H9 (cell line): ENCODE measurements at regions not wholly inside any gene's neighbourhood (a gene's known extent, or its start where the extent isn't known, plus 50 kb on each side); places are given as distances from the start of the nearest gene placed in this dataset.

ENCODE experiments used
- DNase-seq: peaks from one replicate; pipeline ENCODE4 v3.0.0-alpha.2; 2017
- H2AFZ ChIP-seq: one replicate; pipeline ENCODE4 v1.6.1; 2013; ENCODE audit warnings: mild to moderate bottlenecking, low read length, control low read depth, moderate library complexity
- H2AK5ac ChIP-seq: 2 replicates; pipeline ENCODE4 v1.6.1; 2013; ENCODE audit warnings: low read length, control low read depth, mixed read lengths; ENCODE audit not compliant: insufficient read length
- H2BK120ac ChIP-seq: one replicate; pipeline ENCODE4 v1.6.1; 2013; ENCODE audit warnings: low read depth, mild to moderate bottlenecking, low read length, control low read depth, inconsistent platforms; ENCODE audit not compliant: poor library complexity, severe bottlenecking
- H2BK12ac ChIP-seq: 2 replicates; pipeline ENCODE4 v1.6.1; 2013; ENCODE audit warnings: low read length, control low read depth, mixed read lengths, low read depth; ENCODE audit not compliant: insufficient read length
- H2BK15ac ChIP-seq: 2 replicates; pipeline ENCODE4 v1.6.1; 2013; ENCODE audit warnings: low read depth, low read length, control low read depth
- H2BK20ac ChIP-seq: one replicate; pipeline ENCODE4 v1.6.1; 2013; ENCODE audit warnings: low read depth, mild to moderate bottlenecking, low read length, control low read depth, inconsistent platforms; ENCODE audit not compliant: poor library complexity, severe bottlenecking
- H2BK5ac ChIP-seq: 2 replicates; pipeline ENCODE4 v1.6.1; 2013; ENCODE audit warnings: low read length, control low read depth, mixed read lengths; ENCODE audit not compliant: insufficient read length
- H3K14ac ChIP-seq: 2 replicates; pipeline ENCODE4 v1.6.1; 2013; ENCODE audit warnings: low read length, control low read depth; ENCODE audit not compliant: insufficient read depth
- H3K18ac ChIP-seq: 2 replicates; pipeline ENCODE4 v1.6.1; 2013; ENCODE audit warnings: low read depth, mild to moderate bottlenecking, mixed read lengths, low read length, control low read depth; ENCODE audit not compliant: insufficient read length
- H3K23ac ChIP-seq: 2 replicates; pipeline ENCODE4 v1.6.1; 2013; ENCODE audit warnings: low read length, control low read depth, mixed read lengths, low read depth; ENCODE audit not compliant: insufficient read length
- H3K23me2 ChIP-seq: 2 replicates; pipeline ENCODE4 v1.6.1; 2013; ENCODE audit warnings: low read depth, mild to moderate bottlenecking, mixed read lengths, low read length, control low read depth; ENCODE audit not compliant: insufficient read length, poor library complexity, severe bottlenecking
- H3K27ac ChIP-seq: 2 replicates; pipeline ENCODE4 v1.5.1; 2013; ENCODE audit warnings: low read length, control low read depth, mixed read lengths, low read depth; ENCODE audit not compliant: insufficient read length
- H3K27me3 ChIP-seq: 2 replicates; pipeline ENCODE4 v1.6.1; 2013; ENCODE audit warnings: low read length, control low read depth, inconsistent platforms; ENCODE audit not compliant: insufficient read depth
- H3K4ac ChIP-seq: 2 replicates; pipeline ENCODE4 v1.6.1; 2013; ENCODE audit warnings: low read depth, mild to moderate bottlenecking, control low read depth, inconsistent platforms, low read length, moderate library complexity
- H3K4me1 ChIP-seq: 2 replicates; pipeline ENCODE4 v1.6.1; 2013; ENCODE audit warnings: low read length, control low read depth, inconsistent platforms; ENCODE audit not compliant: insufficient read depth
- H3K4me2 ChIP-seq: 2 replicates; pipeline ENCODE4 v1.6.1; 2013; ENCODE audit warnings: low read length, control low read depth, mixed read lengths; ENCODE audit not compliant: insufficient read length, insufficient read depth
- H3K56ac ChIP-seq: 2 replicates; pipeline ENCODE4 v1.6.1; 2013; ENCODE audit warnings: low read depth, mild to moderate bottlenecking, mixed read lengths, low read length, control low read depth; ENCODE audit not compliant: insufficient read length
- H3K79me1 ChIP-seq: 2 replicates; pipeline ENCODE4 v1.6.1; 2013; ENCODE audit warnings: low read depth, mild to moderate bottlenecking, moderate library complexity, low read length, control low read depth, inconsistent platforms; ENCODE audit not compliant: insufficient read depth, poor library complexity, severe bottlenecking
- H3K79me2 ChIP-seq: 2 replicates; pipeline ENCODE4 v1.6.1; 2013; ENCODE audit warnings: low read length, control low read depth, inconsistent platforms; ENCODE audit not compliant: insufficient read depth
- H3K9ac ChIP-seq: 2 replicates; pipeline ENCODE4 v1.6.1; 2013; ENCODE audit warnings: low read length, control low read depth, mixed read lengths; ENCODE audit not compliant: insufficient read length; ENCODE audit errors: extremely low read depth
- H3K9me3 ChIP-seq: one replicate; pipeline ENCODE4 v1.6.1; 2013; ENCODE audit warnings: low read depth, low read length, inconsistent platforms; ENCODE audit not compliant: control insufficient read depth
- H3T11ph ChIP-seq: one replicate; pipeline ENCODE4 v1.6.1; 2013; ENCODE audit warnings: mild to moderate bottlenecking, low read length, control low read depth, inconsistent platforms
- H4K20me1 ChIP-seq: one replicate; pipeline ENCODE4 v1.6.1; 2013; ENCODE audit not compliant: control insufficient read depth, insufficient read length, insufficient read depth
- H4K5ac ChIP-seq: 2 replicates; pipeline ENCODE4 v1.6.1; 2013; ENCODE audit warnings: low read depth, mild to moderate bottlenecking, mixed read lengths, low read length, control low read depth; ENCODE audit not compliant: insufficient read length
- H4K8ac ChIP-seq: replicated peaks from 2 replicates; pipeline ENCODE4 v1.6.1; 2013; ENCODE audit warnings: low read length, control low read depth, mixed read lengths, low read depth; ENCODE audit not compliant: insufficient read length
- H4K91ac ChIP-seq: 2 replicates; pipeline ENCODE4 v1.6.1; 2013; ENCODE audit warnings: low read depth, mild to moderate bottlenecking, moderate library complexity, mixed read lengths, low read length, control low read depth; ENCODE audit not compliant: insufficient read length
- H3K27ac Mint-ChIP-seq, 3 experiments: 2 replicates in 2 of 3; 3 replicates in 1 of 3; pipeline ENCODE4 v1.8.0; 2020 to 2021; ENCODE audit warnings: mixed read lengths in 3 of 3, mild to moderate bottlenecking in 1 of 3, moderate library complexity in 1 of 3
- H3K27me3 Mint-ChIP-seq: 2 replicates; pipeline ENCODE4 v1.8.0; 2021; ENCODE audit warnings: low read depth, mild to moderate bottlenecking, moderate library complexity, mixed read lengths
- H3K36me3 Mint-ChIP-seq, 3 experiments: 2 replicates in 2 of 3; 3 replicates in 1 of 3; pipeline ENCODE4 v1.8.0; 2020 to 2021; ENCODE audit warnings: low read depth in 3 of 3, mixed read lengths in 3 of 3; ENCODE audit not compliant: insufficient read depth in 1 of 3
- H3K4me1 Mint-ChIP-seq, 2 experiments: 2 replicates each; pipeline ENCODE4 v1.8.0; 2020; ENCODE audit warnings: mixed read lengths in 2 of 2
- H3K4me3 Mint-ChIP-seq, 2 experiments: 2 replicates in 1 of 2; 3 replicates in 1 of 2; pipeline ENCODE4 v1.8.0; 2020 to 2021; ENCODE audit warnings: mild to moderate bottlenecking in 2 of 2, mixed read lengths in 2 of 2, moderate library complexity in 1 of 2
- H3K9me3 Mint-ChIP-seq, 2 experiments: 2 replicates in 1 of 2; 3 replicates in 1 of 2; pipeline ENCODE4 v1.8.0; 2020; ENCODE audit warnings: mild to moderate bottlenecking in 2 of 2, mixed read lengths in 2 of 2, moderate library complexity in 1 of 2
- CTCF ChIP-seq: fragments of 200-600 bp; sonication (generic); conservative IDR thresholded peaks from 3 replicates; pipeline ENCODE4 v1.8.0; 2021; ENCODE audit warnings: antibody characterized with exemption, mild to moderate bottlenecking
- WGBS: extraction: QIAGEN DNeasy Blood & Tissue Kit; methylation state at CpG from one replicate; pipeline ENCODE4 v1.1.7; 2013; ENCODE audit warnings: missing lambda C conversion rate, low lambda C conversion rate, mixed read lengths; ENCODE audit not compliant: insufficient read length; ENCODE audit errors: extremely low coverage; 5-methylcytosine and 5-hydroxymethylcytosine counted together

GRCh38 chr2:123894167-123894566, 130.9 kb upstream of the CNTNAP5 start:
- Histone ChIP-seq H3K18ac (no peak overlapping the region), H3K23ac (no peak overlapping the region), H4K91ac (no peak overlapping the region), H2BK120ac (no peak overlapping the region), H2BK12ac (no peak overlapping the region), H3K9ac (no peak overlapping the region), H2BK15ac (no peak overlapping the region), H2AFZ (no peak overlapping the region), H3K56ac (no peak overlapping the region), H3K4me2 (no peak overlapping the region), H3K27me3 (no peaks in the 10 kb centered on the region), H3K79me1 (no peaks in the 10 kb centered on the region), H3K4ac (no peak overlapping the region), H2BK5ac (no peak overlapping the region), H2AK5ac (no peak overlapping the region), H4K5ac (no peak overlapping the region), H3K79me2 (no peaks in the 10 kb centered on the region), H4K20me1 (no peaks in the 10 kb centered on the region), H3T11ph (no peak overlapping the region), H3K27ac (no peak overlapping the region), H3K14ac (no peak overlapping the region), H4K8ac (no peak overlapping the region), H3K23me2 (no peaks in the 10 kb centered on the region), H3K4me1 (no peaks in the 10 kb centered on the region), H2BK20ac (no peak overlapping the region), H3K9me3 (no peaks in the 10 kb centered on the region)
- Mint-ChIP-seq H3K27ac (no peak overlapping the region), H3K36me3 (peaks cover 3 to 27% (median 15%) of the 10 kb centered on the region in 3 experiments), H3K4me1 (no peaks in the 10 kb centered on the region), H3K27me3 (no peaks in the 10 kb centered on the region), H3K4me3 (no peak overlapping the region), H3K9me3 (peaks cover 26 to 28% of the 10 kb centered on the region in 2 experiments)
- no CpG with 5 or more reads among the region's 1 CpG for WGBS
- no peak for DNase-seq
- TF ChIP-seq CTCF, result no peak
